ENCODE measurements at regions not wholly inside any gene's neighbourhood (a gene's known extent, or its start where the extent isn't known, plus 50 kb on each side); places are given as distances from the start of the nearest gene placed in this dataset.

DNA sequence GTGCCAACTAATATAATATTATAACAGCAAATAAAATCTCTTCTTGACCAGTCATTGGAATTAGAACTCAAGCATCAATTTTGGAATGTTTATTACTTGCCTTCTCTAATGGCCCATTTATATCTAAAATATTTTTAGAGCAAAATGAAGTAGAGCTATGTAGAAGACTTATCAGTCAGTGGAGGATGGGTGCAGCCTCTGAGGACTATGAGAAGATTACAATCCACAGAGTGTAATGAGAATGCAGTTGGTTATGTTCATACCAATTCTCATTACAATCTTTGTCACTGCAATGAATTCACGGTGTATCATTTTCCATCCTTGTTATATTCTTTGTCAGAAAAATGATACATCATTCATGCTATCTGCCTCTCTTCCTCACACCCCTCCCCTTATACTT is 878.1 kb downstream of the CENPC start:
- H3K9me3 ChIP-seq (ENCODE audit: control insufficient read depth, low read depth, low read length) = no peaks in the 10 kb centered on the region
- FAIRE-seq = no peak
- TF ChIP-seq, protein P1, sequence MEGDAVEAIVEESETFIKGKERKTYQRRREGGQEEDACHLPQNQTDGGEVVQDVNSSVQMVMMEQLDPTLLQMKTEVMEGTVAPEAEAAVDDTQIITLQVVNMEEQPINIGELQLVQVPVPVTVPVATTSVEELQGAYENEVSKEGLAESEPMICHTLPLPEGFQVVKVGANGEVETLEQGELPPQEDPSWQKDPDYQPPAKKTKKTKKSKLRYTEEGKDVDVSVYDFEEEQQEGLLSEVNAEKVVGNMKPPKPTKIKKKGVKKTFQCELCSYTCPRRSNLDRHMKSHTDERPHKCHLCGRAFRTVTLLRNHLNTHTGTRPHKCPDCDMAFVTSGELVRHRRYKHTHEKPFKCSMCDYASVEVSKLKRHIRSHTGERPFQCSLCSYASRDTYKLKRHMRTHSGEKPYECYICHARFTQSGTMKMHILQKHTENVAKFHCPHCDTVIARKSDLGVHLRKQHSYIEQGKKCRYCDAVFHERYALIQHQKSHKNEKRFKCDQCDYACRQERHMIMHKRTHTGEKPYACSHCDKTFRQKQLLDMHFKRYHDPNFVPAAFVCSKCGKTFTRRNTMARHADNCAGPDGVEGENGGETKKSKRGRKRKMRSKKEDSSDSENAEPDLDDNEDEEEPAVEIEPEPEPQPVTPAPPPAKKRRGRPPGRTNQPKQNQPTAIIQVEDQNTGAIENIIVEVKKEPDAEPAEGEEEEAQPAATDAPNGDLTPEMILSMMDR (optimal IDR thresholded peaks at IDR 0.05 in 1 of 3, IDR thresholded peaks at IDR 0.05 in 1 of 3, conservative IDR thresholded peaks at IDR 0.05 in 1 of 3; ENCODE audit: extremely low read depth in 1 of 3, insufficient read depth in 2 of 3, low read length in 3 of 3) = no peak

DNA sequence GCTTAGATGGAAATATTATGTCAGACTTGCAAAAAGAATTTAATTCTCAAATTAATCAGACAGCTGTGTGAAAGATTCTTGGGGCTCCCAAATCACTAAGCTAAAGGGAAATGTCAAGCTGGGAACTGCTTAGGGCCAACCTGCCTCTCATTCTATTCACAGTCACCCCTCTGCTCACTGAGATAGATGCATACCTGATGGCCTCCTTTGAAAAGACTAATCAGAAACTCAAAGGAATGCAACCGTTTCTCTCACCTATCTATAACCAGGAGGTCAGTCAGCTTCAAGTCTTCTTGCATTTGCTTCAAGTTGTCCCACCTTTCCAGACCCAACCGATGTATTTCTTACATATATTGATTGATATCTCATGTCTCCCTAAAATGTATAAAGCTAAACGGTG is 882.7 kb downstream of the CENPC start:
- no peak overlapping the region for H2AFZ ChIP-seq (ENCODE audit: control insufficient read depth, low read length)
- no peaks in the 10 kb centered on the region for H3K4me1 ChIP-seq (ENCODE audit: control insufficient read depth, extremely low read depth, insufficient read depth, low read length)
- DNase-seq (ENCODE audit: low read depth, low spot score) (no peak), FAIRE-seq (no peak)
- TF ChIP-seq, protein P1 (optimal IDR thresholded peaks at IDR 0.05 in 1 of 3, IDR thresholded peaks at IDR 0.05 in 1 of 3, conservative IDR thresholded peaks at IDR 0.05 in 1 of 3; ENCODE audit: extremely low read depth in 1 of 3, insufficient read depth in 2 of 3, low read length in 3 of 3) = no peak
- no peak for TF ChIP-seq EZH2 (IDR thresholded peaks at IDR 0.05; ENCODE audit: low read length)
- no peaks in the 10 kb centered on the region for H3K36me3 ChIP-seq (ENCODE audit: control insufficient read depth in 2 of 2, extremely low read depth in 1 of 2, insufficient read depth in 2 of 2, low read length in 2 of 2)
- no peak overlapping the region for H3K9ac ChIP-seq (ENCODE audit: control insufficient read depth, extremely low read depth, insufficient read depth, low read length)
- H3K79me2 ChIP-seq (ENCODE audit: control insufficient read depth, insufficient read depth, low read length) = no peaks in the 10 kb centered on the region
- no peak overlapping the region for H3K4me2 ChIP-seq (ENCODE audit: control insufficient read depth, extremely low read depth, insufficient read depth, low read depth, low read length)
- H3K9me3 ChIP-seq (ENCODE audit: control insufficient read depth, low read depth, low read length) = no peaks in the 10 kb centered on the region
- dilution Hi-C loops (cut with MboI; ENCODE audit: extremely low pct_ligation_motif_present, low sequenced_read_pairs) = no loop called here
- H3K9me1 ChIP-seq (ENCODE audit: control insufficient read depth, extremely low read depth, insufficient read depth, low read length) = no peaks in the 10 kb centered on the region
- H3K27me3 ChIP-seq (ENCODE audit: control insufficient read depth, extremely low read depth, insufficient read depth, low read length) = no peaks in the 10 kb centered on the region
- no peak overlapping the region for H3K27ac ChIP-seq (ENCODE audit: control insufficient read depth, insufficient read depth, low read length)
- H3K4me3 ChIP-seq (ENCODE audit: control insufficient read depth in 2 of 3, extremely low read depth in 1 of 3, insufficient read depth in 2 of 3, low read depth in 1 of 3, low read length in 3 of 3) = no peak overlapping the region
- H4K20me1 ChIP-seq (ENCODE audit: control insufficient read depth, extremely low read depth, insufficient read depth, low read length) = no peaks in the 10 kb centered on the region

More for the DNA sequence above, 878.1 kb downstream of the CENPC start:
- no peaks in the 10 kb centered on the region for H3K4me1 ChIP-seq (ENCODE audit: control insufficient read depth, extremely low read depth, insufficient read depth, low read length)
- H3K9me1 ChIP-seq (ENCODE audit: control insufficient read depth, extremely low read depth, insufficient read depth, low read length) = no peaks in the 10 kb centered on the region
- H3K9ac ChIP-seq (ENCODE audit: control insufficient read depth, extremely low read depth, insufficient read depth, low read length) = no peak overlapping the region
- no peak overlapping the region for H3K27ac ChIP-seq (ENCODE audit: control insufficient read depth, insufficient read depth, low read length)
- dilution Hi-C loops (cut with MboI; ENCODE audit: extremely low pct_ligation_motif_present, low sequenced_read_pairs) = no loop called here
- H2AFZ ChIP-seq (ENCODE audit: control insufficient read depth, low read length) = no peak overlapping the region
- DNase-seq (ENCODE audit: low read depth, low spot score) = no peak
- no peaks in the 10 kb centered on the region for H3K27me3 ChIP-seq (ENCODE audit: control insufficient read depth, extremely low read depth, insufficient read depth, low read length)
- H3K4me3 ChIP-seq (ENCODE audit: control insufficient read depth in 2 of 3, extremely low read depth in 1 of 3, insufficient read depth in 2 of 3, low read depth in 1 of 3, low read length in 3 of 3) = no peak overlapping the region
- H3K79me2 ChIP-seq (ENCODE audit: control insufficient read depth, insufficient read depth, low read length) = no peaks in the 10 kb centered on the region
- H3K36me3 ChIP-seq (ENCODE audit: control insufficient read depth in 2 of 2, extremely low read depth in 1 of 2, insufficient read depth in 2 of 2, low read length in 2 of 2) = no peaks in the 10 kb centered on the region
- no peak overlapping the region for H3K4me2 ChIP-seq (ENCODE audit: control insufficient read depth, extremely low read depth, insufficient read depth, low read depth, low read length)
- no peaks in the 10 kb centered on the region for H4K20me1 ChIP-seq (ENCODE audit: control insufficient read depth, extremely low read depth, insufficient read depth, low read length)

Measured in keratinocyte (primary cell).